Activated effector memory CD4-positive, alpha-beta T cell treated with anti-CD3 and anti-CD28 coated beads, Interleukin-2, amount 50 U/mL, for 16 hours (primary cell): ENCODE measurements at regions not wholly inside any gene's neighbourhood (a gene's known extent, or its start where the extent isn't known, plus 50 kb on each side); places are given as distances from the start of the nearest gene placed in this dataset.
"Not testable (repeated sequence)": the region's sequence is repeated elsewhere in the genome, so short reads cannot be mapped to it uniquely, and the experiment has no call there.

Experiments used
- DNase-seq: peaks from one replicate; pipeline ENCODE4 v3.0.0-alpha.2; 2020

DNA sequence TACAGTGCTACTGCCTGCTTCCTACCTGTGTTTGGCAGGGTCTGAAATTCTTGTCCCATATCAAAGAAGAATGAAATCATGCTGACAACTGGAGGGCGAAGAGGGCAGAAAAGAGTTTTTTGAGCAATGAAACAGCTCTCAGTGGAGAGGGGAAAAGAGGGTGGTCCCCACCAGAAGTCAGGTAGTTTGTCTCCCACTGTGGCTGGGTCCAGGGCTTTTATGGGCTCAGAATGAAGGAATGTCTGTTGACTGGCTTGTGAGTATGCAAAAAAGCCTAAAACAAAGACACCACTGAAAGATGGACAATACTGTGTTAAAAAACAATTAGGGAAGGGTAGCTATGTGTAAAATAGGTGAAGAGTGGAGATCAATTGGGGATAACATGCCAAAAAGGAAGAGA lies 115.0 kb downstream of the ADAM29 start:
- DNase-seq: no peak

DNA sequence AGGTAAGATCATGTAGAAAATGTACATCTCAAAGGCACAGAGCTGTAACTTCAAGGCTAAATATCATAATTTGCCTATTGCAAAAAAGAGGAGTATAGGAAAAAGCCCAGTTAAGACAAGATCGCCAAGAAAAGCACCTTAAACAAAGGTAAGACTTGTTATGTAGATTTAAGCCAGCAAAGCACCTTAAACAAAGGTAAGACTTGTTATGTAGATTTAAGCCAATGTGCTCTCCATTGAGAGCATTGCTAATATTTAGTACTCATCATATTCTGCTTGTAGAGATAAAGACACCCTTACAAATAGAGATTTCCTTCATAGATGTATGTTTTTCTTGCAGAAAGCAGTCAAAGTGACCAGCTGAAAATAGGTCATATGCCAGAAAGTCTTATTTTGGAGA lies 115.8 kb downstream of the ADAM29 start:
- DNase-seq: no peak

DNA sequence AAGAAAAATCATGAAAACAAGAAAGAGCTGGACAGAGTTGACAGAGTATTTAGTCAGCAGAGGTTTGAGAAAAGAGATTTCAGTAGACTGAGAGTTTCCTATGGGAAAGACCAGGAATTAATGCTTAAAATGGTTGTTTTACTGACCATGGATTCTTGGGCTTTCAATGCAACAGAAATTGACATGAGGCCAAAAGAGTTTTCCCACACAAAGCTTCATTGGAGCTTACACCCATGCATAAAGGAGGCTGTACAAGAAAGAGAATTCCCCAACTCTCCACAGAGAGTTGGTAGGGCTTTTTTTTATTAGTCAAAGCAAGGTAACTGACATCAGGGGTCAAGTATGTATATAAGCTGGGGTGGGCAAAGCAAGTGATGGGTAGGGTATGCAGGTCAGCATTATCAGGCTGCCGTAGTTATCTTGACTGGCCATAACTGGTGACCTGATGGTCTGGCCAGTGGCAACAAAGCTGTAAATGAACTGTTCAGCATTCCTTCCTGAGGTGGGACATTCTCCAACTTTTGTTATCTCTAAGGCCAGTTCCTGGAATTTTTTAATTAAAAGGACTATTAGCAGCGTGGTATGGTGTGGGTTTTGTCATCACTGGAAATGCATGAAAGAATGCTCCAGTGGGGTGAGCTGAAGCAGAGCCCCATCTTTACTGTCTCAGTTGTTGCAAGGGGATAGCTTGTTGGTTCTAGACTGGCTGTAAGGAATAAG lies 117.0 kb downstream of the ADAM29 start:
- DNase-seq: no peak

DNA sequence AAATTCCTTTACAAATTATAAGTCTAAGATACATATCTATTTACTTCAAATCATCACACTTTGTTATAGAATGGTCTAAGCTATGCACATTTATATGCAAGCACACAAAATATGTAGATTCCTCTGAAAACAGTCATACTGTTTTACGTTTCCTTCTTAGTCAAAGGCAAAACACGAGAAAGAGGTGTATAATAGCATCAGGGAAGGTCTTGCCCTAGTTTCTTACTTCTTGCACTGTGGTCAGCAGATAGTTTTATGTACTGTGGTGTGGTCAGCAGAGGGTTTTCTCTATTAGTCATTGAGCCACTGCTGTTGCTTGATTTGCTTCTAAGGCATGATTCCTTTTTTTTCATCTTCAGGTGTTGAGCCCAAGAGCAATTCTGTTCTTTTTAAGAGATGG lies 117.7 kb downstream of the ADAM29 start:
- DNase-seq: no peak

DNA sequence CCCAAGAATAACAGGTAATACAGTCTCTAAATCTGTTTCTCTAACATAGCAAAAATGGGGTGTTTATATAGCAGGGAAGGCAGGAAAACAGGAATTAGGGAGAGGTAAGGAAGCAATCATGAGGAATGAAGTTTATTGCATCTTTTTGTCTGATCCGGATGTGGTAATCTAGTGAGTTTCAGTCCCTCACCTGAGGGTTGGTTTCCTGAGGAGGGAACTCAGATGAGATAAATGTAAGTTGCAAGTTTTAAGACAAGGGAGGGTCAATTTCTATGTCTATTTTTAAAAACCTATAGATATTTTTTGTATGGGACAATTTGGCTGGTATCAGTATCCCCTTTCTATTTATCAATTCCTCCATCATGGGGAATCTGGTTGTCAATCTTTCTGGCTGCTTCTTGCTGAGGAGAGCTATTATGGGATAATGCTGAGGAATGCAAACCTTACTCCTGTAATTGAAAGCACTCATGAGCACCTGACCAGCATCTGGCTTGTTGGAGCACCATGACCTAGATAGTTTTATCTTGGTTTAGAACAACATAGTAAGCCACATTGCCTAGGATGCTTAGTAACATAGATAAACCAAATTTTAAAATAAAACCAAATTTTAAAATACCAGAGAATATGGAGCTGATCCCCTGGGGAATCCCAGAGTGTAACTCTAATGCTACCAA lies 130.1 kb downstream of the ADAM29 start:
- DNase-seq: no peak

DNA sequence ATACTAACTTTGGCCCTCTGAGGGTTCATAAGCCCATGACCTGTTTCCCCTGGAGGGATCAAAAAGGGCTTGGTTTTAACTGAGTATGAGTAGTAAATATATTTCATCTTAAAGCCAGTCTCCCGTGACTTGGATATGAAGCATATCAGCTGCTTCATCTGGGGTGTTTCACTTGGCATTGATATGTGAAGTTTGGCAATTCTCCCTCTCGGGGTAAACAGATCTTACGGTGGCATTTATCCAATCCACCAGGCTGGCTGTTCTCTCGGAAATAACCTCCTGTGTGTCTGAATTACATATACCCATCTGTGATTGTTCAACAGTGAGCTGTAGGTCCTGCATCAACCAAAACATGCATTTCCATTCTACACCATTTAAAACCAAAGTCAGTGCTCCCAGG lies 130.7 kb downstream of the ADAM29 start:
- DNase-seq: no peak

DNA sequence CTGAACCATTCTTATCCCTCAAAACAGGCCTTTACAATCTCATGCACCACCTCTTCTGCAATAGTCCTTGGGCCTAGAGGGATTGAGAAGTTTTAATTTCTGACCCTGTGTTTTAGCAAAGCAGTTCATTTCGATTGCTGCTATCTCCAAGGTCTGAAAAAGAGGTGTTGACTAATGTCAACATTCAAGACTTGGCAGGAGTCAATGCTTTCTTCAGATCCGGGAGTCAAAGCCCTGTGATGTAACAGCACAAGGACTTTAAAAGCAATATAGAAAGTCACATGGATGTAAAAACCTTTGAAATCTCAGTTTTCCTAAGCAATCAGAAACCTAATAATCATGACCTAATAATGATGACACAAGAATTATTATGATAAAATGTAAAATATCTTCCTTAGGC lies 133.8 kb downstream of the ADAM29 start:
- no peak for DNase-seq

DNA sequence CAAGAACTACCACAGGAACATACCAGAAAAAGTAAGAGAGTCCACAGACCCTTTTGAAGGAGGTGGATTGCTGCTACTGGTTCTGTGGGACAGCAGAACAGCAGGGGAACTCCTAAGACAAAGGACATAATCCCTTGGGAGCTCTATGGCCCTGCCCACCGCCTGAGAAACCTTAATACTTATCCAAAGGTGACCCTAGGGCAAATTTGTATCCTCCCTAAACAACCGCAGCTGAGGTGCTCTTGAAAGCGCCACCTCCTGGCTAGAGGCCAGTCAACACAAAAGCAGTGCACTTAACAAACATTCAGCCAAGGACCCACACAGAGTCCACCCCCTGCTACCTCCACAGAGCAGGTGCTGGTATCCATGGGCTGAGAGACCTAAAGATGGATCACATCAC lies 136.8 kb downstream of the ADAM29 start:
- DNase-seq: no peak

DNA sequence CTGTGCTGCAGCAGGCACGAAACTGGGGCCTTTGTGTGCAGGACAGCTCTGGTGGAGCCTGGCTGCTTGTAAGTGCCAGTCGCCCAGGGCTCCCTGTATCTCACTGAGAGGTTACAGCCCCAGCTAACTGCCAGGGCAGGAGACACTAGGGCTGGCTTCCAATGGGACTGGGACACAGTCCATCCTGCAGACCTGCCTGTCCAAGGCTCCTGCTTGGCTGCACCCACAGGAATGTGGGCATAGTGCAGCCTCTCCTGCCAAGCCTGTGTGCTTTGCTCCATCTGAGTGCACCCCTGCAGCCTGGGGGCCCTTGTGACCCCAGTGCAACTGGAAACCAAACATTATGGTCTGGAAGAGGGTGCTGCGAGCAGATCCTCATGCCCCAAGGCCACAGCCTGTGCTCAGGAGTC lies 144.0 kb downstream of the ADAM29 start:
- no peak for DNase-seq

DNA sequence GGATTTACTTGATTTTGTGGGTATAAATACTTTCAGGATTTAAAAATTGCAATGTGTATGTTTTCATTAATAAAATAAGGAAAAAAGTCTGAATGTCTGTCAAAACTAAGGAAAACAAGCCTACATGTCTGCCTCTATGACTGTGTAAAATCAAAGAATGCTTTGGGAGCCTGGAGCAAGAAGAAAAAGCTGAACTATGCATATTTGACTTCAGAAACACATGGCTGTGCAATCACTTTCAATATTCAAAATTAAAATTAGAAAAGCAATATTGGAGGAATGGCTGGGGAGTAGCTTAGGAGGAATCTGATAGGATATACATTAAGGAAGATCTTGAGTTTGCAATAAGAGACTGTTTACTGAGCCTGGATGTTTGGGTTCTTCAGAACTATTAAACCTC lies 147.1 kb downstream of the ADAM29 start:
- DNase-seq: no peak

DNA sequence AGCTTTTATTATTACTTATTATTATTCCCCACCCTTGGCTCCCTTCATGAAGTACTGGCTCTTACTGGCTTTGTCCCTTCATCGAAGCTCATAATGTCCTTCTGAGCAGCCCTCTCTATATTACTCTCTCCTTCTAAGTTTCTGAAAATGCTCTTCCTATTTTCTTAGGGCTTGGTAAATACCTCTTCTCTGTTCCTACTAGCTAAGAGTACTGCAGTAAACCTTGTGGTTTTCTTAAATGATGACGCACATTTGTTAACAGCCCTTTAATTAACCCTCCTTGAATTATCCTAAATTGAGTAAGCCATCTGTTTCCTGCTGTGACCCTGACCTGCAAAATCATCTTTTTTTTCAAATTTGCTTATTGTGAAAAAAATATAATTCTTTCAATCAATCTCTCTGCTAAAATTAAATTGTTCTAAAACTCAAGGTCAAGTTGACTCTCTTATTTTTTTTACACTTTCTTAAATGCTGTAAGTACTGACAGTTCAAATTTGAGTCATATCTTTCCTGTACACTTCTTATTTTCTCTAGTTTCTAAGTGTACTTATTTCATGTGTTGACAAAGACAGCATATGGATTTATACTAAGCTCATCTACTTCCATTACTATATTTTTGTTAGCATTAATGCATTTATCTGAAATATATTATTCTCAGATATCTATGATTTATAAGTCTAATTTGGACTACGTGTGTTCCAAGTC lies 148.9 kb downstream of the ADAM29 start:
- DNase-seq: no peak

DNA sequence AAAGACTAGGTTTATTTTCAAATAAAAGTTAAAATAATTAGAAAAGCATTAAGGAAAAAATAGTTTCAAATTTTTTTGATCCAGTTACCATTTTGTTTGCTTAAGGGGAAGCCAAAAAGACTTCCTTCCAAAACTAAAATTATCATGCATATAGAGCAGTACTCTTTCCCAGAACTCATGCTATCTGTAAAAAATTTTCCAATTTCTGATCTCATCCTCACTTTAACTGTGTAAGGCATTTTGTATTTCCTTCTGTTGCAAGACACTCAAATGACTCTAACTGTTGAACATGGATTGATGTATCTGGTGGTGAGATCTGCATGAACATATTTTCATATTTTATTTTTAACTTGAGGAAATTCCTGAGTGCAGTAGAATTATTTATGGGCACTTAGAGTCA lies 150.1 kb downstream of the ADAM29 start:
- DNase-seq: no peak

DNA sequence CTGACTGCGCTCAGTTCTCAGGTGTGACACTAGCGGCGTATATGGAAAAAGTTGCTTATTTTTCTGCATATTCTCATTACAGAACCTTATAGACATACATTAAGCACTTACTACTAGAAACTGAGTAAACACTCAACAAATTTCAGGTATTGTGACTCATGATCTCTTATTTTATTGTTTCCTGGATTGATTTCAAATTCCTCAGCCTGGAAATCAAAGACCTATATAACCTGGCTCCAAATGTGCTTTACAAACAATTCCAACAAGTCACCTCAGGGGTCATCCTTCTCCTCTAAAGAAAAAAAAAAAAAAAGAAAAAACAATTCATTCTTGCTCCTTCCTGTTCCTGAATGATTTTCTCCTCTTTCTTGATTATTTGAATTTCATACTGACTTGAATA lies 152.3 kb downstream of the ADAM29 start:
- no peak for DNase-seq

DNA sequence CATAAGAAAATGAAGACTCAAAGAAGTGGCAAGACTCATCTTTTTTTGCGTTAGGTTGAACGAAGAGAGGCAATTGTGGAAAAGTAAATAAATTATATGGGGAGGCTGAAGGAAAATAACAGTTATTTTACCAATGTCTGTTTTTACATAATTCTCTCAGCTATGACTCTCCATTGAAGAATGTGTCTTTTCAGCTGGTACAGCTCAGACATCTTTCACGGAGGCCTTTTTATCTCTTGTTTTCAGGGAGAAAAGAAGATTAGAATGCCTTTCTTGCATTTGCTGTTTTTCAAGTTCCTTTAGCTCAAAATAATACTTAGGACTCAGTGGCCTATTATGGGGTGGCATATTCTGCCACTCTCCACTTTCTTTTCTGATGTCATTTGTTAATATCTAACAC lies 153.0 kb downstream of the ADAM29 start:
- DNase-seq: no peak

DNA sequence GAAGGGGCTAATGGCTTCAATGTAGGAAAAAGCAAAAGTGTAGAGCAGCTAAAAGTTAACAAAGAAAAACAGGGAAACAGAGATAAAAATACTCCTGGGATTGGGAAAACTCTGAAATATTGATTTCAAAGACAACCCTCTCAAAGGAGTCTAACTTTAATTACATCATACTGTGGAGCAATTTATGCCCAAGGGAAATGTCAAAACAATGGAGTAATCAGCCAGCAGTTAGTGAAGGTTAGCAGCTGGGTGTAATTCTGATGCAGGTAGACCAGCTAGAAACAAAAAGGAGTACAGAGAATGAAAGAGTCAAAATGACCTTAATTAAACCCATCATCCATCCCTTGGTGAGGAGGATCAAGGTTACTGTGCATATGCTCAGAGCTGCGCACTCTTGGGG lies 169.0 kb downstream of the ADAM29 start:
- no peak for DNase-seq

DNA sequence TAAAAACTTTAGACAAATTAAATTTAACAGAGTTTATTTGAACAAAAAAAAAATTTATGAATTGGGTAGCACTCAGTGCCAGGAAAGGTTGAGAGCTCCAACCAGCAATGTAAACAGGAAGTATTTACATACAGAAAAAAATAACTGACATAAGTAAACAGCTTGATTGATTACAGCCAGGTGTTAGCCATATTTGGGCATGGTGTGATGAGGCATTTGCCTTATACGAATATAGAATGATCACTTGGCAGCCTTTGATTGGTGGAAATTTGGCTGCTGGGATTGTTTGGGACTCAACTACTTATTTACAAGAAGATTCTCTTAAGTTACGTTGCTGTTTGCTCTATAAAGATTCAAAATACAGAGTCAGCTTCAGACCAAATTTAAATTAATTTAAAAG lies 172.0 kb downstream of the ADAM29 start:
- no peak for DNase-seq

DNA sequence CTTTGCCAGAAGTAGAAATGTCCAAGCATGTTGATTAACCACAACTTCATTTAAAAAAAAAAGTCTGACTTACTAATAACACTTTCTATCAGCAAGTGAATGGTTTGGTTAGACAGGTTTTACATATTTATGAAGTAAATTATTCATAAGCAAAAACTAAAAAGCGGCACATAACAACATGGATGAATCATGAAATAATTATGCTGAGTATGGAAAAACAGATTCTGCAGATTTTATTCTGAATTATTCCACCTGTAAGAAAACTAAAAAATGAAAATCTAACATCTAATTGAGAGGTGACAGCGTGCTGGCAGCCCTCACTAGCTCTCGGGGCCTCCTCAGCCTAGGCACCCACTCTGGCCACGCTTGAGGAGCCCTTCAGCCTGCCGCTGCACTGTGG lies 173.5 kb downstream of the ADAM29 start:
- no peak for DNase-seq

DNA sequence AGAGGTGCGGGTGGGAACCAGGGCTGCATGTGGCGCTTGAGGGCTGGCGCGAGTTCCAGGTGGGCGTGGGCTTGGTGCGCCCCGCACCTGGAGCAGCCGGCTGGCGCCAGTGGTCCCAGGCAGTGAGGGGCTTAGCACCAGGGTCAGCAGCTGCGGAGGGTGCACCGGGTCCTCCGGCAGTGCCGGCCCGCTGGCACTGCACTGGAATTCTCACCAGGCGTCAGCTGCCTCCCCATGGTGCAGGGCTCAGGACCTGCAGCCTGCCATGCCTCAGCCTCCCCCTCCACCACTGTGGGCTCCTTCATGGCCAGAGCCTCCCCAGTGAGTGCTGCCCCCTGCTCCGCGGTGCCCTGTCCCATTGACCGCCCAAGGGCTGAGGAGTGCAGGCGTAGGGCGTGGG lies 174.0 kb downstream of the ADAM29 start:
- no peak for DNase-seq

DNA sequence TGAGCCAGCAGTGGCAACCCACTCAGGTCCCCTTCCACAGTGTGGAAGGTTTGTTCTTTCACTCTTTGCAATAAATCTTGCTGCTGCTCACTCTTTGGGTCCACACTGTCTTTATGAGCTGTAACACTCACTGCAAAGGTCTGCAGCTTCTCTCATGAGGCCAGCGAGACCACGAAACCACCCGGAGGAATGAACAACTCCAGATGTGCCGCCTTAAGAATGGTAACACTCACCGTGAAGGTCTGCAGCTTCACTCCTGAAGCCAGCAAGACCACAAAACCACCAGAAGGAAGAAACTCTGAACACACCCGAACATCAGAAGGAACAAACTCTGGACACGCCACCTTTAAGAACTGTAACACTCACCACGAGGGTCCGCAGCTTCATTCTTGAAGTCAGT lies 174.9 kb downstream of the ADAM29 start:
- not testable (repeated sequence) for DNase-seq

DNA sequence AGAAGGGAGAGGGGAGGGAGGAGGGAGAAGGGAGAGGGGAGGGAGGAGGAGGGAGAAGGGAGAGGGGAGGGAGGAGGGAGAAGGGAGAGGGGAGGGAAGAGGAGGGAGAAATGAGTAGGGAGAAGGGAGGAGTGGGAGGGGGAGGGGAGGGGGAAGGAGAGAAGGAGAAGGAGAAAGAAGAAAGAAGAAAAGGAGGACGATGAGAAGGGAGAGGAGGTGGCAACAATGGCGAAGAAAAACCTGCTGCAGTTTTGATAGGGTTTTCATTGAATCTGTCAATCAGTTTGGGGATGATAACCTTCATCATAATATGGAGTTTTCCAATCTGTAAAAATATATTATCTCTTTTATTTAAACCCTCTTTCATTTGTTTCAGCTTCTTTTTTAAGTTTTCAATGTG lies 185.2 kb downstream of the ADAM29 start:
- no peak for DNase-seq

DNA sequence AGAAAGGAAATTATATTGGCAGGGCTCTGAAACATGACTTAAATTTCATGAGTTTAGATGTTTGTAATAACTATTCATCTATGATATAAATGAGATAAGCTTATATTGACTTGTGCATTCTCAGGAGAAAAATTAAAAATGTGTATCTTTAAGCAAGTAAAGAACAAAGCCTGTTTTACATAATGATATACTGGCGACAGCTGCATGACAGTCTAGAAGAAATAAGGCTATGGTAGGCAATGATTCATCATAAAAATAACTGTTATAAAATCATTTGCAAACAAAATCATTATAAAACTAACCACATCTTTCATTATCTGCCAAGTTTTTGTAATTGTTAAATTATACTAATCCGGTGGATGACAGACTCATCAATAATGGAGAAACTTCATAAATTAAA lies 188.1 kb downstream of the ADAM29 start:
- DNase-seq: no peak

DNA sequence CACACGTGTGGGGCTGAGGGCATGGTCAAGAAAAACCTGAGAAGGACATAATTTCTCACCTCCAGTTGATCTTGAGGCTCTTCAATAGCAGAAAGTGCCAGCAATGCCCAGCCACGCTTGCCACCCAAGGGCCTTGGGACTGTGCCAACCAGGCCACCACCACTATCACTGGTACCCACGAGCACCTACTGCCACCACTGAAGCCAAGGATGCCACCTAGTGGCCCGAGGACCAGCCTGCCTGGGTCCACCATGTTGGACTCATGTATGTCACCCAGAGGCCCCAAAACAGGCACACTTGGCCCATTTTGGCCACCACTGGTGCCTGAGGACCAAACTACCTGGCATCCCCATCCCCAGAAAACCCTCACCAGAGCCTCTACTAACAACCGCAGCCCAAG lies 191.8 kb downstream of the ADAM29 start:
- no peak for DNase-seq

DNA sequence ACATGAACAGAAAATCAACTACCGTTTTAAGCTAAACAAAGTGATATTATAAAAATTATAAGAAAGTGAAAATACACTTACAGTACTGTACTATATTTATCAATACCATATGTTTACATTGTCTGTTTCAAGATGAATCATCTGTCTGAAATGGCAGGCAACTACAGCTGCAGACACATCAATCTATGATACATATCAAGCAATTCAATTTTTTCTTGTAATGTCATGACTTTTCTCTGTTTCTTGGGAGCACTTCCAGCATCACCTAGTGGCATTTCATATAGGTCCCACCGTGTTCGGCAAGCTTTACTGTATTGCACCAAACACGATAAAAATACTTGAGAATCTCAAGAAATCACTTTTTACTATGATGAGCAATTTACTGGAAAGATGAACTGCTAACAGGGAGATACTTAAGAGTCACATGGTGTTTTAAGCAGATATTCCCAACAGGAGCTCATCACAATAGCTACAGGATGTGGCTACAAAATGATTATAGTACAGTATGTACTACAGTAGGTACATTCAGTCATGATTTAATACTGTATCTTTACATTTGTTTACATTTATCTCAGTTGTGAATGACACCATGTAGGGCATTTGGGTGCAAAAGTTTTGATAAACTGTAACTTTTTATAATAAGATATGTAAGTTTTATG lies 207.4 kb downstream of the ADAM29 start:
- no peak for DNase-seq

DNA sequence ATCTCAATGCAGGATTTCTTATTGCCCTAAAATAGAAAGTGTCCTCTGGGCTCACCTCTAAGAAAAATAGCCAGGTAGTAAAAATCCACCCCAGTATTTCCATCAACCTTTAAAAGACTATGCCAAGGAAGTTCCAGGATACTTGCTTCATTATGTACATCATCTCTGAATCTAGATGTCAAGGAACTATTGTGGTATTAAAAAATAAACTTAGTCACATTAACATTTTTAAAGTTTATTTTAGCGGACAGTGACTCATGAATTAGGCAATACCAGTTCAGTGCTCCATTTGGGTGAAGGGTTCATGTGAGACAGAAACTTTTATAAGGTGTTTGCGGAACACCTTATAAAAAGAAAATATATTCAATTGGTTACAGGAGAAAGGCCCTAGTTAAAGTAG lies 209.2 kb downstream of the ADAM29 start:
- DNase-seq: no peak
